ENCODE measurements at regions not wholly inside any gene's neighbourhood (a gene's known extent, or its start where the extent isn't known, plus 50 kb on each side); places are given as distances from the start of the nearest gene placed in this dataset.

GRCh38 chr2:126774761-126775160, 118.8 kb downstream of the GYPC start:
- DNase-seq (ENCODE audit: low spot score) = no peak

- DNase-seq (ENCODE audit: low spot score) = no peak
These were observed 119.5 kb downstream of the GYPC start for GRCh38 chr2:126775300-126775985.

DNA sequence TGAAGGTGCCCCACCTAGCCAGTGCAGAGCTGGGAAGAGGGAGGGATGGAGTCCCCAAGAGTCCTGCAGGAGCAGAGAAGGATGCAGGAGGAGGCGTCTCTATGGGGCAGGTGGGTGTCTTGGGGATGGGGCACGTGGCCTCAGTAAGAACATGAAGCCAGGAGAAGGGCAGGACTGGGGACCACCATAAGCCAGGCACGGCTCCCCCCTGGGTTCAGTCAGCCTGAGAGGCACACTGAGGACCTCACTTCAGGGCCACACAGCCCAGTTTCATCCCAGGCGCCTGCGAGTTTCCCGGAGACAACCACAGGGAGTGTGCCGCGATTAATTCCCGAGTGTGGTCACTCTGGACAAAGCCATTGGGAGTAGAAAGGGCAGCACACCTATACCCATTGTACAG, 120.3 kb downstream of the GYPC start:
- no peak for DNase-seq (ENCODE audit: low spot score)

- DNase-seq (ENCODE audit: low spot score) = peak; percentile 78
These were observed 121.0 kb downstream of the GYPC start for GRCh38 chr2:126776692-126777619.

DNA sequence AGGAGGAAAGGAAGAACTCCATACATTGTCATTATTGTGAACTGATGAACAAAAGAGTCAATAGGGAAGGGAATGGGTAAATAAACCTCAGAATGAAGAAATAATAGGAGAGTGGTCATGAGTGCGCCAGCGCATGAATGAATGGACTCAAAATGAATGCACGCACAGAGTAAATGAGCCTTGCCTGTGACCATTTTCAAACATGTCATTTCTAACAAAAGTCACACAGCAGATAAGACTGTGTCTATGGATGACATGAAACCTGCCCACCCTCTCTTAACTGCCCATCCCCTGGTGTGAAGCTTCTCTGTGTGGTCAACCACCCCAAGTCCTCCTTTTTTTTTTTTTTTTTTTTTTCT, 121.1 kb upstream of the TEX51 start:
- no peak for DNase-seq (ENCODE audit: low spot score)

GRCh38 chr2:126778561-126779501, 119.9 kb upstream of the TEX51 start:
- no peak for DNase-seq (ENCODE audit: low spot score)

GRCh38 chr2:126781206-126781605, 117.5 kb upstream of the TEX51 start:
- no peak for DNase-seq (ENCODE audit: low spot score)

DNA sequence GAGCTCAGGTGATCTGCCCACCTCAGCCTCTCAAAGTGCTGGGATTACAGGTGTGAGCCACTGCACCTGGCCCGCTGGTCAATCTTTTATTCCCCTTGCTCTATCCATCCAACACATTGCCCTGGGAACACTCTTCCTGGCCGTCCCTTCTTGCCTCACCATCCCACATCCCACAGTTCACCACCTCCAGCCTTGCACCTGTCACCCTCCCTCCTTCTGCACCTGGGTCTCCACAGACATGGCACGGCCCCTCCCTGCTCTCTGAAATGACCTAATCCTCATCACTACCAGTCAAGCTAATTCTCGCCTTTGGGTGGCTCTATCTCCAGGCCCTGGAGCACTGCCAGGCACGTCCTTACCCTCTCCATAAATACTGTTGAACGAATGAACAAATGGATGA, 116.9 kb upstream of the TEX51 start:
- no peak for DNase-seq (ENCODE audit: low spot score)

DNA sequence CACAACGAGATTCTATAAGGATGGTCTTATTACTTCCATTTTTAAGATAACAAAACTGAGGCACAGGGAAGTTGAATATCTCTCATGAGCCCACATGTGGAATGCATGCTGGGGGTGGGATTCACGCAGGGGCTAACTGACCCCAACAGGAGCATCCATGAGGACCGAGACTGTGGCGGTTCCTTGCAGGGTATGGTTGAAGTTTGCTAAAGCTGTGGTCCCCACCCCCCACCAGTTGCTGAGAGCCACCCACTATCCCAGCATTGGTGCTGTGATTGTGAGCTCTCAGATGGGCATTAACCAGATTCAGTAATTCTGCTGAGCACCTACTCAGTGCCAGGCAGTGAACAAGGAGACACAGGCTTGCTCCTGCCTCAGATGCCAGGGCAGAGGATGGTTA, 116.0 kb upstream of the TEX51 start:
- DNase-seq (ENCODE audit: low spot score) = no peak

GRCh38 chr2:126783341-126783740, 115.3 kb upstream of the TEX51 start:
- no peak for DNase-seq (ENCODE audit: low spot score)

DNA sequence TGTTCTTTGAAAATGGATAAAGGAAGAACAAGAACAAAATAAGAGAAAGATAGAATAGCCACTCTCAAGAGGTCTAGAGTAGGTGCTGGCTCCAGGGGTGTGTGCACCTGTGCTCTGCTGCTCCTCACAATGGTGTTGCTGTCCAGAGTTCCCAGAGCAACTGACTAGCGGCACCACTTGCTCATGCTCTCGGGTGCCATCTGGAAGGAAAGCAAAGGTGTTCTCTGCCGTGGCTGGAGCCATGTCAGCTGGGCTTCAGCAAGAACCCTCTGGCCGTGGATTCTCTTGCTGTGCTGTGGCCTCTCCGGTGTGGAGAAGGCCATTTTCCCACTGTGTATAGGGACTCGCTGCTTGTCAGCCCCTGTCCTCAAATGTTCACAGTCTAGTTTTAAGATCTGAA, 114.6 kb upstream of the TEX51 start:
- DNase-seq (ENCODE audit: low spot score) = no peak

GRCh38 chr2:126784621-126785020, 114.1 kb upstream of the TEX51 start:
- DNase-seq (ENCODE audit: low spot score) = no peak

DNA sequence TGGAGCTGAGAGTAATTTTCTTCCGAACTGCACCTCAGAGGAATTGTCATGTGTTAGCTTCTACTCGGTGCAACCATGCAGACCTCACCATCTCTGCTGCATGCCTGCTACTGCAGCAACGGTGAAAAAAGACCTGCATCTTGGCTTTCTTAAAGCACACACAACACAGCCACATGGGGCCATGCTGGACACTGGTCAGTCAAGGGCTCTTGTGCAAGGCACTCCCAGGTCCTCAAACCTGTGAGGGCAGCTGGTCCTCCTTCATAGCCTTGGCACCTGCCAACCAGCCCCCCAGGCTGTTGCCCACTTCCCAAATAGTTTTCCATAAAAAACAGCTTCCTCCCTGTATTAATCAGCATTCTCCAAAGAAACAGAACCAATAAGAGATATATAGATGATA, 113.5 kb upstream of the TEX51 start:
- DNase-seq (ENCODE audit: low spot score) = no peak

- DNase-seq (ENCODE audit: low spot score) = no peak
These were observed 112.8 kb upstream of the TEX51 start for GRCh38 chr2:126785862-126786261.

- DNase-seq (ENCODE audit: low spot score) = no peak
These were observed 111.9 kb upstream of the TEX51 start for GRCh38 chr2:126786765-126787164.

- no peak for DNase-seq (ENCODE audit: low spot score)
These were observed 111.4 kb upstream of the TEX51 start for GRCh38 chr2:126787289-126787688.

DNA sequence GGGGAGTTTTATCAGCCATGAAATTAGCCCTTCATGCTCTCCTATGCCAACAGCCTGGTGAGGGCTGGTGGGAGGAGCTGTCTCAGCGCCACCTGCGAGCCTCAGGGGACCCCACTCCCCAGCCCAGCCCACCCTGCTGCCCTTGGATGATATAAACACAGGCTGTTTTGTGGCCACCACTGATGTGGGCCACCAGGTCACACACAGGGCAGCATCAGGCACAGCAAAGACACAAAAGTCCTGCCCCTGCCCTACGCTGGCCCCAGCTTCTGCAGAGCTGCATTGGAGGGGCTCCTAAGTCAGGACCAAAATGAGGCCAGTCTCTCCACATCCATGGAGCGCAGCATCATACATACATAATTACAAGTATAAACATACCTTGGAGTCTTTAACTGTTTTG, 110.6 kb upstream of the TEX51 start:
- DNase-seq (ENCODE audit: low spot score) = no peak

- DNase-seq (ENCODE audit: low spot score) = no peak
These were observed 110.0 kb upstream of the TEX51 start for GRCh38 chr2:126788652-126789051.

- no peak for DNase-seq (ENCODE audit: low spot score)
These were observed 107.5 kb upstream of the TEX51 start for GRCh38 chr2:126790987-126791780.

- no peak for DNase-seq (ENCODE audit: low spot score)
These were observed 106.5 kb upstream of the TEX51 start for GRCh38 chr2:126792186-126792585.

GRCh38 chr2:126792993-126793392, 105.7 kb upstream of the TEX51 start:
- no peak for DNase-seq (ENCODE audit: low spot score)

Measured in pons (tissue), 1 donor.